ENCODE measurements at regions not wholly inside any gene's neighbourhood (a gene's known extent, or its start where the extent isn't known, plus 50 kb on each side); places are given as distances from the start of the nearest gene placed in this dataset.

- H3K36me3 Mint-ChIP-seq (ENCODE audit: insufficient read depth, unreplicated experiment): no peaks in the 10 kb centered on the region
- CTCF ChIA-PET: interaction anchor here (0.6 kb wide), 1 partner anchor 105 kb away, joined by 3 read pairs; no protein-coding TSS in a partner anchor
Observed at GRCh38 chr10:92773776-92774175, 74.5 kb upstream of the EXOC6 start.

GRCh38 chr10:92778091-92778490 is 70.2 kb upstream of the EXOC6 start:
- peak; percentile 27 for DNase-seq (ENCODE audit: unreplicated experiment)
- CTCF ChIA-PET: interaction anchor here (0.6 kb wide), 1 partner anchor 102 kb away, joined by 3 read pairs; no protein-coding TSS in a partner anchor
- intact Hi-C loops (cut with micrococcal nuclease): no loop called here
- POLR2A ChIA-PET: no interaction called here
- Mint-ChIP-seq H3K9me3 (ENCODE audit: unreplicated experiment) (no peaks in the 10 kb centered on the region), H3K4me1 (ENCODE audit: insufficient read depth, unreplicated experiment) (no peaks in the 10 kb centered on the region), H3K4me3 (ENCODE audit: unreplicated experiment) (no peak overlapping the region), H3K27ac (ENCODE audit: low read depth, unreplicated experiment) (no peak overlapping the region), H3K36me3 (ENCODE audit: insufficient read depth, unreplicated experiment) (no peaks in the 10 kb centered on the region), H3K27me3 (ENCODE audit: insufficient read depth, unreplicated experiment) (peaks cover 19% of the 10 kb centered on the region)
- BruUV-seq (replicated peaks): no TSS peak
- no peak for TF ChIP-seq CTCF (IDR thresholded peaks at IDR 0.05; ENCODE audit: unreplicated experiment)

More at GRCh38 chr10:92773776-92774175, 74.5 kb upstream of the EXOC6 start:
- TF ChIP-seq CTCF (IDR thresholded peaks at IDR 0.05; ENCODE audit: unreplicated experiment): no peak
- Mint-ChIP-seq H3K4me1 (ENCODE audit: insufficient read depth, unreplicated experiment) (no peaks in the 10 kb centered on the region), H3K9me3 (ENCODE audit: unreplicated experiment) (no peaks in the 10 kb centered on the region), H3K4me3 (ENCODE audit: unreplicated experiment) (no peak overlapping the region), H3K27ac (ENCODE audit: low read depth, unreplicated experiment) (no peak overlapping the region), H3K27me3 (ENCODE audit: insufficient read depth, unreplicated experiment) (peaks cover 28% of the 10 kb centered on the region)
- BruUV-seq (replicated peaks): no TSS peak
- intact Hi-C loops (cut with micrococcal nuclease): no loop called here
- no peak for DNase-seq (ENCODE audit: unreplicated experiment)
- POLR2A ChIA-PET: interaction anchor here (0.6 to 0.9 kb wide), 2 partner anchors 9 to 180 kb away, joined by 3 read pairs; no protein-coding TSS in a partner anchor

- TF ChIP-seq CTCF (IDR thresholded peaks at IDR 0.05; ENCODE audit: unreplicated experiment): no peak
- no peaks in the 10 kb centered on the region for H3K4me1 Mint-ChIP-seq (ENCODE audit: insufficient read depth, unreplicated experiment)
- no peaks in the 10 kb centered on the region for H3K27me3 Mint-ChIP-seq (ENCODE audit: insufficient read depth, unreplicated experiment)
- POLR2A ChIA-PET: no interaction called here
- no peak overlapping the region for H3K27ac Mint-ChIP-seq (ENCODE audit: low read depth, unreplicated experiment)
- BruUV-seq (replicated peaks): no TSS peak
- CTCF ChIA-PET: no interaction called here
- H3K9me3 Mint-ChIP-seq (ENCODE audit: unreplicated experiment): no peaks in the 10 kb centered on the region
- no peaks in the 10 kb centered on the region for H3K36me3 Mint-ChIP-seq (ENCODE audit: insufficient read depth, unreplicated experiment)
- no peak overlapping the region for H3K4me3 Mint-ChIP-seq (ENCODE audit: unreplicated experiment)
- DNase-seq (ENCODE audit: unreplicated experiment): no peak
- intact Hi-C loops (cut with micrococcal nuclease): no loop called here
Observed at GRCh38 chr10:92785118-92785517, 63.2 kb upstream of the EXOC6 start.

GRCh38 chr10:92787557-92788152 is 60.7 kb upstream of the EXOC6 start:
- intact Hi-C loops (cut with micrococcal nuclease): no loop called here
- Mint-ChIP-seq H3K36me3 (ENCODE audit: insufficient read depth, unreplicated experiment) (no peaks in the 10 kb centered on the region), H3K4me3 (ENCODE audit: unreplicated experiment) (no peak overlapping the region), H3K27ac (ENCODE audit: low read depth, unreplicated experiment) (no peak overlapping the region), H3K27me3 (ENCODE audit: insufficient read depth, unreplicated experiment) (no peaks in the 10 kb centered on the region), H3K4me1 (ENCODE audit: insufficient read depth, unreplicated experiment) (no peaks in the 10 kb centered on the region), H3K9me3 (ENCODE audit: unreplicated experiment) (no peaks in the 10 kb centered on the region)
- POLR2A ChIA-PET: interaction anchor here (0.6 kb wide), 1 partner anchor 974 kb away, joined by 3 read pairs; no protein-coding TSS in a partner anchor
- CTCF ChIA-PET: interaction anchor here (0.6 kb wide), 1 partner anchor 89 kb away, joined by 4 read pairs; no protein-coding TSS in a partner anchor
- no peak for DNase-seq (ENCODE audit: unreplicated experiment)
- TF ChIP-seq CTCF (IDR thresholded peaks at IDR 0.05; ENCODE audit: unreplicated experiment): no peak
- BruUV-seq (replicated peaks): no TSS peak

All from MCF 10A (cell line).